HepG2 (cell line): ENCODE measurements at regions not wholly inside any gene's neighbourhood (a gene's known extent, or its start where the extent isn't known, plus 50 kb on each side); places are given as distances from the start of the nearest gene placed in this dataset.

Source experiments
- ATAC-seq: fragments of 200-7000 bp; cut with Tn5 transposase; 3 replicates; pipeline ENCODE4 v1.9.1; 2020; ENCODE audit warnings: mild to moderate bottlenecking, moderate library complexity
- BruUV-seq: library from RNA; stranded (reverse); fragments of 400-500 nt; replicated peaks from 2 replicates; lab custom pipeline; 2021; lab: Mats Ljungman, UMichigan
- CTCF ChIA-PET: fragments of 300-600 bp; formaldehyde crosslinking; extraction: SDS; loops from one replicate; lab custom pipeline; 2021; ENCODE audit warnings: low total read pairs, inconsistent platforms, low intra/inter-chr PET ratio; lab: Yijun Ruan, JAX
- POLR2A ChIA-PET: fragments of 350-600 bp; sonication (Branson Sonifier 250); formaldehyde crosslinking; loops from one replicate; lab custom pipeline; 2020; ENCODE audit warnings: antibody characterized with exemption, inconsistent platforms; lab: Yijun Ruan, JAX
- DNase-seq: peaks from one replicate; pipeline ENCODE4 v3.0.0-alpha.2; 2015; ENCODE audit warnings: low spot score
- FAIRE-seq: peaks from 3 replicates; lab custom pipeline; 2011; peaks lifted over from hg19 to GRCh38; lab: Jason Lieb, UNC
- H2AFZ ChIP-seq: one replicate; pipeline ENCODE4 v1.6.1; 2011; ENCODE audit warnings: low read length, inconsistent platforms
- H3K27ac ChIP-seq: fragments of 300-600 bp; 3 replicates; pipeline ENCODE4 v1.8.0; 2011; ENCODE audit warnings: mixed run types, mild to moderate bottlenecking, mixed read lengths, low read length, inconsistent platforms; ENCODE audit not compliant: insufficient read depth; ENCODE audit errors: extremely low read length
- H3K27me3 ChIP-seq, 2 experiments: fragments of 200-600 bp in 1 of 2; 2 replicates in 1 of 2; 3 replicates in 1 of 2; pipeline versions ENCODE4 v1.6.0 to v1.8.0; 2011; ENCODE audit warnings: low read length in 2 of 2, mild to moderate bottlenecking in 2 of 2, moderate library complexity in 2 of 2, inconsistent platforms in 1 of 2; ENCODE audit not compliant: insufficient read depth in 2 of 2, control insufficient read depth in 1 of 2
- H3K36me3 ChIP-seq, 2 experiments: fragments of 200-600 bp in 1 of 2; replicated peaks in 1 of 2; 2 replicates in 1 of 2; 3 replicates in 1 of 2; pipeline versions ENCODE4 v1.5.1 to v1.8.0; 2011; ENCODE audit warnings: low read length in 2 of 2, inconsistent platforms in 1 of 2; ENCODE audit not compliant: insufficient read depth in 2 of 2, control insufficient read depth in 1 of 2
- H3K4me1 ChIP-seq: 2 replicates; pipeline ENCODE4 v1.5.1; 2012; ENCODE audit warnings: low read length, inconsistent platforms; ENCODE audit not compliant: insufficient read depth
- H3K4me2 ChIP-seq: 2 replicates; pipeline ENCODE4 v1.6.0; 2011; ENCODE audit warnings: low read depth, low read length, inconsistent platforms
- H3K4me3 ChIP-seq, 3 experiments: fragments of 200-600 bp in 1 of 3; sonication (generic), shearing (Covaris generic) in 1 of 3; replicated peaks in 1 of 3; 2 replicates each; pipeline ENCODE4 v1.5.1; 2011 to 2016; ENCODE audit warnings: low read length in 3 of 3, inconsistent platforms in 2 of 3, low read depth in 2 of 3, mild to moderate bottlenecking in 2 of 3, control low read depth in 1 of 3, mixed read lengths in 1 of 3; ENCODE audit not compliant: insufficient read depth in 1 of 3
- H3K79me2 ChIP-seq: one replicate; pipeline ENCODE4 v1.6.1; 2011; ENCODE audit warnings: low read length, inconsistent platforms; ENCODE audit not compliant: insufficient read depth
- H3K9ac ChIP-seq: 2 replicates; pipeline ENCODE4 v1.6.0; 2011; ENCODE audit warnings: mild to moderate bottlenecking, low read depth, low read length, inconsistent platforms; ENCODE audit not compliant: insufficient read depth
- H3K9me3 ChIP-seq: 2 replicates; pipeline ENCODE4 v1.5.1; 2012; ENCODE audit warnings: mild to moderate bottlenecking, low read length
- H4K20me1 ChIP-seq: 2 replicates; pipeline ENCODE4 v1.6.0; 2011; ENCODE audit warnings: inconsistent platforms, mild to moderate bottlenecking, low read length, moderate library complexity; ENCODE audit not compliant: insufficient read depth
- CSRNP1 ChIP-seq: sonication (generic); formaldehyde crosslinking; IDR thresholded peaks from 2 replicates; pipeline ENCODE4 v1.8.1; 2023; ENCODE audit warnings: mild to moderate bottlenecking, missing genetic modification reagents
- FOXC1 ChIP-seq: sonication (generic); formaldehyde crosslinking; IDR thresholded peaks from 2 replicates; pipeline ENCODE4 v1.8.0; 2022; ENCODE audit warnings: mild to moderate bottlenecking, missing genetic modification reagents, borderline replicate concordance
- FOXK1 ChIP-seq: sonication (generic); formaldehyde crosslinking; IDR thresholded peaks from 2 replicates; pipeline ENCODE4 v1.4.0; 2020; ENCODE audit warnings: low read depth, missing genetic modification reagents, borderline replicate concordance
- HOXA9 ChIP-seq: sonication (generic); formaldehyde crosslinking; IDR thresholded peaks from 2 replicates; pipeline ENCODE4 v1.8.1; 2022; ENCODE audit warnings: missing genetic modification reagents, mild to moderate bottlenecking, moderate library complexity, borderline replicate concordance
- MATR3 ChIP-seq: sonication (generic); formaldehyde crosslinking; IDR thresholded peaks from 2 replicates; pipeline ENCODE4 v1.4.0; 2020; ENCODE audit warnings: missing genetic modification reagents
- MEIS1 ChIP-seq: sonication (generic); formaldehyde crosslinking; IDR thresholded peaks from 2 replicates; pipeline ENCODE4 v1.9.0; 2021; ENCODE audit warnings: mild to moderate bottlenecking, missing genetic modification reagents, moderate library complexity, borderline replicate concordance
- MTA1 ChIP-seq: sonication (generic); formaldehyde crosslinking; IDR thresholded peaks from 2 replicates; pipeline ENCODE4 v1.4.0; 2020; ENCODE audit warnings: missing genetic modification reagents, mild to moderate bottlenecking, borderline replicate concordance
- MXD4 ChIP-seq: IDR thresholded peaks from 2 replicates; pipeline ENCODE4 v1.6.1; 2016; ENCODE audit warnings: mild to moderate bottlenecking, missing biosample characterization, missing genetic modification reagents
- NONO ChIP-seq, 2 experiments: fragments of 450-650 bp in 1 of 2; sonication (generic) in 1 of 2; formaldehyde crosslinking in 1 of 2; IDR thresholded peaks in 1 of 2; conservative IDR thresholded peaks in 1 of 2; 2 replicates each; pipeline versions ENCODE4 v1.6.1 to v1.8.0; 2017 to 2022; ENCODE audit warnings: mild to moderate bottlenecking in 1 of 2, missing genetic modification reagents in 1 of 2, moderate library complexity in 1 of 2
- PAX8 ChIP-seq: sonication (generic); formaldehyde crosslinking; IDR thresholded peaks from 2 replicates; pipeline ENCODE4 v1.8.0; 2022; ENCODE audit warnings: mild to moderate bottlenecking, missing genetic modification reagents, borderline replicate concordance
- SALL1 ChIP-seq: sonication (generic); formaldehyde crosslinking; IDR thresholded peaks from 2 replicates; pipeline ENCODE4 v1.8.0; 2022; ENCODE audit warnings: mild to moderate bottlenecking, missing genetic modification reagents
- SIN3A ChIP-seq: IDR thresholded peaks from 2 replicates; pipeline ENCODE4 v1.6.1; 2011; ENCODE audit warnings: low read depth, mild to moderate bottlenecking, control low read depth, low read length, borderline replicate concordance
- TEAD3 ChIP-seq: optimal IDR thresholded peaks from 2 replicates; pipeline ENCODE3; 2016; ENCODE audit warnings: borderline replicate concordance
- ZBTB8A ChIP-seq: sonication (generic); formaldehyde crosslinking; IDR thresholded peaks from 2 replicates; pipeline ENCODE4 v1.4.0; 2020; ENCODE audit warnings: mild to moderate bottlenecking, low read depth, missing genetic modification reagents, borderline replicate concordance
- ZFP36 ChIP-seq: fragments of 150-350 bp; IDR thresholded peaks from 2 replicates; pipeline ENCODE4 v1.6.1; 2018; ENCODE audit warnings: borderline replicate concordance, low read length, low read depth; ENCODE audit not compliant: partially characterized antibody
- ZKSCAN8 ChIP-seq: IDR thresholded peaks from 2 replicates; pipeline ENCODE4 v1.6.1; 2016; ENCODE audit warnings: borderline replicate concordance, missing genetic modification reagents, missing compliant biosample characterization
- ZNF777 ChIP-seq: sonication (generic); formaldehyde crosslinking; IDR thresholded peaks from 2 replicates; pipeline ENCODE4 v1.4.0; 2020; ENCODE audit warnings: missing genetic modification reagents
- WGBS: methylation state at CpG from one replicate; pipeline ENCODE4 v1.1.6; 2017; ENCODE audit warnings: low lambda C conversion rate; 5-methylcytosine and 5-hydroxymethylcytosine counted together
- in situ Hi-C: cut with HindIII; loops from 2 replicates; pipeline ENCODE4 v1.10.0; 2017; ENCODE audit warnings: low pct_unique_long_range_greater_than_20kb; ENCODE audit not compliant: extremely low pct_ligation_motif_present
- intact Hi-C: fragments of 100-400 bp; cut with micrococcal nuclease; formaldehyde crosslinking; loops from one replicate; pipeline ENCODE4 v1.10.0; 2022; ENCODE audit not compliant: unreplicated experiment
- TF ChIP-seq, protein P1 (sequence below): sonication (generic); formaldehyde crosslinking; IDR thresholded peaks from 2 replicates; pipeline ENCODE4 v1.4.0; 2020; ENCODE audit warnings: missing genetic modification reagents
- TF ChIP-seq, protein P2 (sequence below): IDR thresholded peaks from 2 replicates; pipeline ENCODE4 v1.6.1; 2016; ENCODE audit warnings: missing genetic modification reagents, missing compliant biosample characterization

DNA sequence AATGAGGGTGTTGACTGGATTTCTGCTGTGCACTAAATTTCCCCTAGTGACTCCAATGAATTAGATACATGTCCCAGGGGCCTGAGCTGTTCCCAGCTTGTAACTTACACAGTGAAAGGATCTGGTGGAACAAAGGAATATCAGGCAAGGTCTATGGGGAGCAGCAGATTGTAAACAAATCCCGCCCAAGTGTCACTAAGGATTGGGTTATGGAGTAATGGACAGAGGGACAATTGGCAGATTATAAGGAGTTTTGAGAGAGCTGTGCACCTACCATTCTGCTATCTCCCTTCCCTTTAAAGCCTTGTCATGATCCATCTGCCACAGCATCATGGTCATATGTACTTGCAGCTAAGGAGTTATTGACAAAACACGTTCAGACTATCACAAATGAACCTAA lies 183.0 kb downstream of the RAB11FIP2 start (continued):
- TF ChIP-seq HOXA9 (CRISPR knock-in tag) = no peak
- TF ChIP-seq, protein P1, sequence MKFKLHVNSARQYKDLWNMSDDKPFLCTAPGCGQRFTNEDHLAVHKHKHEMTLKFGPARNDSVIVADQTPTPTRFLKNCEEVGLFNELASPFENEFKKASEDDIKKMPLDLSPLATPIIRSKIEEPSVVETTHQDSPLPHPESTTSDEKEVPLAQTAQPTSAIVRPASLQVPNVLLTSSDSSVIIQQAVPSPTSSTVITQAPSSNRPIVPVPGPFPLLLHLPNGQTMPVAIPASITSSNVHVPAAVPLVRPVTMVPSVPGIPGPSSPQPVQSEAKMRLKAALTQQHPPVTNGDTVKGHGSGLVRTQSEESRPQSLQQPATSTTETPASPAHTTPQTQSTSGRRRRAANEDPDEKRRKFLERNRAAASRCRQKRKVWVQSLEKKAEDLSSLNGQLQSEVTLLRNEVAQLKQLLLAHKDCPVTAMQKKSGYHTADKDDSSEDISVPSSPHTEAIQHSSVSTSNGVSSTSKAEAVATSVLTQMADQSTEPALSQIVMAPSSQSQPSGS (CRISPR knock-in tag) = no peak
- no peak for TF ChIP-seq NONO (IDR thresholded peaks at IDR 0.05)
- no peak for TF ChIP-seq NONO (CRISPR knock-in tag; conservative IDR thresholded peaks at IDR 0.05)
- TF ChIP-seq ZKSCAN8 (CRISPR knock-in tag) = no peak
- TF ChIP-seq ZBTB8A = no peak
- TF ChIP-seq ZFP36 = no peak
- no peak for TF ChIP-seq MEIS1 (CRISPR knock-in tag)
- no peak for TF ChIP-seq TEAD3
- no peak for TF ChIP-seq SIN3A

- no TSS peak for BruUV-seq
- H4K20me1 ChIP-seq = no peaks in the 10 kb centered on the region
- no peak overlapping the region for H3K27ac ChIP-seq
- no peaks in the 10 kb centered on the region for H3K4me1 ChIP-seq
- POLR2A ChIA-PET = no interaction called here
- intact Hi-C loops = no loop called here
- 36% methylated on average over 4 of the region's 4 CpGs for WGBS
- DNase-seq (no peak), FAIRE-seq (no peak), ATAC-seq (no peak)
- peaks cover 0 to 9% of the 10 kb centered on the region in 2 experiments; a peak in 1 of 5 replicates for H3K27me3 ChIP-seq
- no peak overlapping the region for H3K4me3 ChIP-seq
- in situ Hi-C loops = loop anchor here (10.0 kb wide), 1 partner anchor 369 kb away; no protein-coding TSS in a partner anchor
- no peaks in the 10 kb centered on the region for H3K79me2 ChIP-seq
- H2AFZ ChIP-seq = no peak overlapping the region
- no peaks in the 10 kb centered on the region for H3K9me3 ChIP-seq
- no peaks in the 10 kb centered on the region for H3K36me3 ChIP-seq
- no peak overlapping the region for H3K9ac ChIP-seq
- CTCF ChIA-PET = no interaction called here
- H3K4me2 ChIP-seq = no peak overlapping the region
- no peak for TF ChIP-seq ZNF777 (CRISPR knock-in tag)
- no peak for TF ChIP-seq SALL1 (CRISPR knock-in tag)
- no peak for TF ChIP-seq PAX8
- TF ChIP-seq MATR3 = no peak
- TF ChIP-seq MXD4 (CRISPR knock-in tag) = no peak
- TF ChIP-seq FOXK1 (CRISPR knock-in tag) = no peak
- TF ChIP-seq MTA1 (CRISPR knock-in tag) = no peak
- TF ChIP-seq, protein P2, sequence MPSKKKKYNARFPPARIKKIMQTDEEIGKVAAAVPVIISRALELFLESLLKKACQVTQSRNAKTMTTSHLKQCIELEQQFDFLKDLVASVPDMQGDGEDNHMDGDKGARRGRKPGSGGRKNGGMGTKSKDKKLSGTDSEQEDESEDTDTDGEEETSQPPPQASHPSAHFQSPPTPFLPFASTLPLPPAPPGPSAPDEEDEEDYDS (CRISPR knock-in tag) = no peak
- TF ChIP-seq CSRNP1 (CRISPR knock-in tag) = no peak
- TF ChIP-seq FOXC1 (CRISPR knock-in tag) = no peak
Observed at GRCh38 chr10:117865945-117866344, 180.8 kb downstream of the RAB11FIP2 start.
